ENCODE measurements at regions not wholly inside any gene's neighbourhood (a gene's known extent, or its start where the extent isn't known, plus 50 kb on each side); places are given as distances from the start of the nearest gene placed in this dataset.

DNA sequence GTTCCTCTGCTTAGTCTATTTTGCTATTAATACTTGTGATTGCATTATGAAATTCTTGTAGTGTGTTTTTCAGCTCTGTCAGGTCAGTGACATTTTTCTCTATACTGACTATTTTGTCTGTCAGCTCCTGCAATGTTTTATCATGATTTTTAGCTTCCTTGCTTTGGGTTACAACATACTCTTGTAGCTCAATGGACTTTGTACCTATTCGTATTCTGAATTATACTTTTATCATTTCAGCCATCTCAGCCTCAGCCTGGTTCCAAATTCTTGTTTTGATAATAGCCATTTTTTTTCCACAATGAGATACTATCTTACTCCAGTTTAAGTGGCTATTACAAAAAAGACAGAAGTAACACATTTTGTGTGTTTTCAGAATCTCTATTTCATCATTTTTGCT, 204.2 kb upstream of the ONECUT1 start:
- Histone ChIP-seq H3K27ac (no peak overlapping the region), H3K9me3 (no peaks in the 10 kb centered on the region), H3K27me3 (no peaks in the 10 kb centered on the region), H3K4me3 (no peak overlapping the region), H3K4me1 (no peaks in the 10 kb centered on the region), H3K36me3 (no peaks in the 10 kb centered on the region)
- no peak for DNase-seq
- intact Hi-C loops (cut with DNase I): no loop called here
- WGBS, 2 donors: 69 to 78% methylated on average over 1 of the region's 1 CpG
- TF ChIP-seq POLR2A (IDR thresholded peaks at IDR 0.05): no peak
- TF ChIP-seq, protein P1, sequence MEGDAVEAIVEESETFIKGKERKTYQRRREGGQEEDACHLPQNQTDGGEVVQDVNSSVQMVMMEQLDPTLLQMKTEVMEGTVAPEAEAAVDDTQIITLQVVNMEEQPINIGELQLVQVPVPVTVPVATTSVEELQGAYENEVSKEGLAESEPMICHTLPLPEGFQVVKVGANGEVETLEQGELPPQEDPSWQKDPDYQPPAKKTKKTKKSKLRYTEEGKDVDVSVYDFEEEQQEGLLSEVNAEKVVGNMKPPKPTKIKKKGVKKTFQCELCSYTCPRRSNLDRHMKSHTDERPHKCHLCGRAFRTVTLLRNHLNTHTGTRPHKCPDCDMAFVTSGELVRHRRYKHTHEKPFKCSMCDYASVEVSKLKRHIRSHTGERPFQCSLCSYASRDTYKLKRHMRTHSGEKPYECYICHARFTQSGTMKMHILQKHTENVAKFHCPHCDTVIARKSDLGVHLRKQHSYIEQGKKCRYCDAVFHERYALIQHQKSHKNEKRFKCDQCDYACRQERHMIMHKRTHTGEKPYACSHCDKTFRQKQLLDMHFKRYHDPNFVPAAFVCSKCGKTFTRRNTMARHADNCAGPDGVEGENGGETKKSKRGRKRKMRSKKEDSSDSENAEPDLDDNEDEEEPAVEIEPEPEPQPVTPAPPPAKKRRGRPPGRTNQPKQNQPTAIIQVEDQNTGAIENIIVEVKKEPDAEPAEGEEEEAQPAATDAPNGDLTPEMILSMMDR (IDR thresholded peaks at IDR 0.05): no peak

DNA sequence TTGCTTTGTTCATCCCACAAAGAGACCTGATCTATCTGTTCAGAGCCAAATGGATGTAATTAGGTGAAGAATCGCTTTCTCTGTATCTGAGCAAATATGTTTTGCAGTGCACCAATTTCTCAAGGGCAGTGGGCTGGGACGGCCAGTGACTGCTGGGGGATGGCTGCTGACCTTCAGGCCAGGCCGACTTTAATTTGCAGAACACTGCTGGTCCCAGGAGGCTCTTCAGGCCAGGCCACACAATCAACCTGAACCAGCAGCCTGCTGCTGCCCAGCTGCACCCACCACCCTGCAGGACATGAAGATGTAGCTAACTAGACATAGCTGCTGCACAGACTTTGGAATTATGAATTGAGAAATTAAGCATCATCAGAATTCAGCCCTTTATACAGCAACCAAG, 194.4 kb upstream of the ONECUT1 start:
- TF ChIP-seq, protein P1 (IDR thresholded peaks at IDR 0.05): no peak
- no peak for TF ChIP-seq POLR2A (IDR thresholded peaks at IDR 0.05)
- Histone ChIP-seq H3K9me3 (no peaks in the 10 kb centered on the region), H3K27me3 (no peaks in the 10 kb centered on the region), H3K4me3 (no peak overlapping the region), H3K4me1 (no peaks in the 10 kb centered on the region), H3K27ac (no peak overlapping the region), H3K36me3 (no peaks in the 10 kb centered on the region)
- no peak for DNase-seq
- intact Hi-C loops (cut with DNase I): no loop called here
- WGBS, 2 donors: 52 to 63% methylated on average over 2 to 3 of the region's 3 CpGs

DNA sequence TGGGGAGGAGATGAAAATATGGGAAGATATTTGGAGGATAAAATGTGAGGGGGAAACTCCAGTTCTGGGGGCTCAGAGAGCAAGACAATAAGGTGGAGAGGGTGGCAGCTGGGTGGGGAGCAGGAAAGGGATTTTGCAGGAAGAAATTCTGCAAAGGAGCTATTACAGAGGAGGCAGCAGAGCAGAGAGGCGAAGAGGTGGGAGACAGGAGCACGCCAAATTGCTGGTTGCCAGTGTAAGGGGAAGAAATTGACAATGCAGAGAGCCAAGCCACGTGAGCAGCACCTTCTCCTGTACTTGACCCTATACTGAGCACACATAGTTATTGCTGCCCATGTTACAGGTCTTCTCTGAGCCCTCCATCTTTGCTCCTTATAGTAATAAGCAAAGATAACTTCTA, 190.3 kb upstream of the ONECUT1 start:
- 56 to 57% methylated on average over 3 of the region's 3 CpGs for WGBS, 2 donors
- H3K4me1 ChIP-seq: no peaks in the 10 kb centered on the region

DNA sequence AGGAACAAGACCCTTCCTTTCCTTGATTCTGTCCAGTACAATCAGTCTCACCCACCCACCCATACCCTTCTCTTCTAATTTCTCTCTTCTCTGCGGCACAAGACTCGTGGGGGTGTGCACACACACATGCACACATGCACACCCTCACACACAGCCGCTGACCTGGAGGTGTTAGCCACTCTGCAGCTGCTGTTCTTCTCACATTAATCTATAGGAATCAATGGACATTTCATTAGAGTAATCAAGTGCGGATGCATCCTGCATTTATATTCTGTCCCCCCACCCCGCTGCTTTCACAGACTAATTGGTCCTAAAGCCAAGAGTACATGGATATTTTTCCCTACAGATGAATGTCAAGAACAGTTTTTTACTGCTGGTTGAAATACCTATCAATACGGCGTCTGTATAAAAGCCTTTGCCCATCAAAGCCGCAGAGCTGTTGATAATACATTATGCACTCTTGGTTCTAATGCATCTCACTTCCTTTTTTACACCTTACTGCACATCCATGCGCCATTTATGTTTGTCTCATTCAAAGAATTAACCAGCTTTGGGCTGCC, 186.5 kb upstream of the ONECUT1 start:
- intact Hi-C loops (cut with DNase I): no loop called here
- Histone ChIP-seq H3K27ac (no peak overlapping the region), H3K9me3 (no peaks in the 10 kb centered on the region), H3K4me3 (no peak overlapping the region), H3K4me1 (peaks cover 0 to 5% (median 0%) of the 10 kb centered on the region in 3 donors), H3K27me3 (no peaks in the 10 kb centered on the region), H3K36me3 (no peaks in the 10 kb centered on the region)
- TF ChIP-seq, protein P1 (IDR thresholded peaks at IDR 0.05): no peak
- no peak for TF ChIP-seq POLR2A (IDR thresholded peaks at IDR 0.05)
- WGBS, 2 donors: 79 to 92% methylated on average over 9 of the region's 9 CpGs
- DNase-seq: no peak

More for the DNA sequence above, 190.3 kb upstream of the ONECUT1 start:
- Histone ChIP-seq H3K4me3 (no peak overlapping the region), H3K27me3 (no peaks in the 10 kb centered on the region), H3K27ac (no peak overlapping the region), H3K36me3 (no peaks in the 10 kb centered on the region), H3K9me3 (no peaks in the 10 kb centered on the region)
- no peak for DNase-seq
- intact Hi-C loops (cut with DNase I): no loop called here
- TF ChIP-seq POLR2A (IDR thresholded peaks at IDR 0.05): no peak
- TF ChIP-seq, protein P1 (IDR thresholded peaks at IDR 0.05): no peak

DNA sequence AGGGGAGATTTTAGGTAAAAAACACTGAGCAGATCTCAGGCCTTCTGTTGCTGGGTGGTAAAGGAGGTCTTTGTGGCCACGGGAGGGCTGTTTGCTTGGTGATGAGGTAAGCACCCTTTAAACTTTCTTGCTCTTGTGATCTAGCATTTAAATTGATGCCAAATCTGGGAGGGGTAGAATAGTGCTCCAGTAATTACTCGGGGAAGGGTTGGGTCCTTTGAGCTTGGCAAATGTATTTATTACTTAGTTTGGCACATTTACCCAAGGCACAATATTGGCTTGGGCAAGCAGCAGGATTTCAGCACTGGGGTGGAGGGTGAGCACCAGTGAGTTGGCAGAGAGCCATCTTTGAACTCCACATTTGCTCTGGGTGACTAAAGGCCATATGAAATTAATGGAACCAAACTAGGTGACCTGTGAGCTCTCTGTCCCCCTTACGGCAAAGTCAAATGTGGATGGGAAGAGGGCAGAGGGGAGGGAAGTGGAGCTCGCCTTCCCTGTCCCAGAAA, 185.9 kb upstream of the ONECUT1 start:
- WGBS, 2 donors: 63 to 70% methylated on average over 3 to 4 of the region's 4 CpGs
- no peak for TF ChIP-seq POLR2A (IDR thresholded peaks at IDR 0.05)
- TF ChIP-seq, protein P1 (IDR thresholded peaks at IDR 0.05): no peak
- no peak for DNase-seq

More for the DNA sequence above, 185.9 kb upstream of the ONECUT1 start:
- no peak overlapping the region for H3K4me3 ChIP-seq
- no peak overlapping the region for H3K27ac ChIP-seq
- H3K4me1 ChIP-seq: peaks cover 0 to 5% (median 0%) of the 10 kb centered on the region in 3 donors
- H3K27me3 ChIP-seq: no peaks in the 10 kb centered on the region
- H3K36me3 ChIP-seq: no peaks in the 10 kb centered on the region
- intact Hi-C loops (cut with DNase I): no loop called here
- H3K9me3 ChIP-seq: no peaks in the 10 kb centered on the region
